Tibial nerve (tissue), 4 donors: ENCODE measurements at regions not wholly inside any gene's neighbourhood (a gene's known extent, or its start where the extent isn't known, plus 50 kb on each side); places are given as distances from the start of the nearest gene placed in this dataset.

Source experiments
- DNase-seq, 2 donors: peaks; one replicate each; pipeline ENCODE4 v3.0.0-alpha.2; 2019; ENCODE audit warnings: low spot score in 2 of 2
- H3K27ac ChIP-seq, 4 donors: fragments of 200-600 bp; sonication (generic) in 3 of 4; one replicate each; pipeline ENCODE4 v1.5.1; 2017 to 2019; ENCODE audit warnings: mild to moderate bottlenecking in 1 of 4
- H3K27me3 ChIP-seq, 2 donors: fragments of 200-600 bp; sonication (generic) in 1 of 2; one replicate each; pipeline versions ENCODE4 v1.5.1 to v1.6.0; 2017 to 2019
- H3K36me3 ChIP-seq, 3 donors: fragments of 200-600 bp; sonication (generic); one replicate each; pipeline ENCODE4 v1.5.1; 2018 to 2019
- H3K4me1 ChIP-seq, 4 donors: fragments of 200-600 bp; sonication (generic) in 3 of 4; one replicate each; pipeline ENCODE4 v1.5.1; 2017 to 2019
- H3K4me3 ChIP-seq, 4 donors: fragments of 200-600 bp; sonication (generic) in 3 of 4; one replicate each; pipeline ENCODE4 v1.5.1; 2017 to 2019; ENCODE audit warnings: mild to moderate bottlenecking in 1 of 4, moderate library complexity in 1 of 4
- H3K9me3 ChIP-seq, 4 donors: fragments of 200-600 bp; sonication (generic) in 3 of 4; one replicate each; pipeline ENCODE4 v1.5.1; 2017 to 2019
- EP300 ChIP-seq, 2 donors: sonication (generic); formaldehyde crosslinking; IDR thresholded peaks; one replicate each; pipeline ENCODE4 v1.6.1; 2017; ENCODE audit warnings: antibody characterized with exemption in 2 of 2, mild to moderate bottlenecking in 1 of 2
- POLR2A ChIP-seq, 2 donors: fragments of 450-650 bp; IDR thresholded peaks; one replicate each; pipeline ENCODE4 v1.6.1; 2017; ENCODE audit warnings: antibody characterized with exemption in 2 of 2, mild to moderate bottlenecking in 2 of 2, moderate library complexity in 2 of 2
- WGBS, 2 donors: methylation state at CpG; one replicate each; pipeline ENCODE4 v1.1.5; 2018; 5-methylcytosine and 5-hydroxymethylcytosine counted together
- TF ChIP-seq, protein P1 (sequence below), 5 experiments: fragments of 200-600 bp in 3 of 5; fragments of 450-650 bp in 2 of 5; sonication (generic) in 3 of 5; IDR thresholded peaks; one replicate each; pipeline ENCODE4 v1.5.1; 2016 to 2019; ENCODE audit warnings: antibody characterized with exemption in 5 of 5, mild to moderate bottlenecking in 3 of 5, moderate library complexity in 2 of 5

DNA sequence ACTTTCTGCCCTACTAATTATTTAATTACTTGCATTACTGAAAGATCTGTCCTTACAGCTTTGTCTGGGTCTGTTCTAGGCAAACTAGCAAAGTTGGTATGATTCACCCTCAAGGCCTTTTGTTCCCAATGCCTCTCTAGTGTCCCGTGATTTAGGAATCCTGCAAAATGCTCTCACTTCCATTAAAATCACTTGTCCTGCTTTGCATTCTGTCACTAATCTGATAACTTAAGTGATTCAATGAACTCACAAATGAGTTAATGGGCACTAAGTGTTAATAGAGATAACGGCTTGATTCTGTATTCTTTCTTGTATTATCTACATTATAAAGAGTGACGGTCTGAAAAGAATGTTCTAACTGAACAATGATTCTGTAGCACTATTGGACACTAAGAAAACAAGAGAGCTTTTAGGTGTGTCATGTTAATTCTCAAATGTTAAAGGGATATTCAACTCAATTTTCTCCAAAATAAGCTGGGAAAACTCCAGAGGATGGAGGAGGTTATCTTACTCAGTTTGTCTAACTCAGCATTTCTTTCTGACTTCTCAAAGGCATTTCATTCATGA lies 697.3 kb downstream of the CETN3 start:
- no peak for DNase-seq
- Histone ChIP-seq H3K36me3 (no peaks in the 10 kb centered on the region), H3K4me1 (no peaks in the 10 kb centered on the region), H3K9me3 (no peaks in the 10 kb centered on the region), H3K27ac (no peak overlapping the region), H3K4me3 (no peak overlapping the region), H3K27me3 (no peaks in the 10 kb centered on the region)
- TF ChIP-seq, protein P1, sequence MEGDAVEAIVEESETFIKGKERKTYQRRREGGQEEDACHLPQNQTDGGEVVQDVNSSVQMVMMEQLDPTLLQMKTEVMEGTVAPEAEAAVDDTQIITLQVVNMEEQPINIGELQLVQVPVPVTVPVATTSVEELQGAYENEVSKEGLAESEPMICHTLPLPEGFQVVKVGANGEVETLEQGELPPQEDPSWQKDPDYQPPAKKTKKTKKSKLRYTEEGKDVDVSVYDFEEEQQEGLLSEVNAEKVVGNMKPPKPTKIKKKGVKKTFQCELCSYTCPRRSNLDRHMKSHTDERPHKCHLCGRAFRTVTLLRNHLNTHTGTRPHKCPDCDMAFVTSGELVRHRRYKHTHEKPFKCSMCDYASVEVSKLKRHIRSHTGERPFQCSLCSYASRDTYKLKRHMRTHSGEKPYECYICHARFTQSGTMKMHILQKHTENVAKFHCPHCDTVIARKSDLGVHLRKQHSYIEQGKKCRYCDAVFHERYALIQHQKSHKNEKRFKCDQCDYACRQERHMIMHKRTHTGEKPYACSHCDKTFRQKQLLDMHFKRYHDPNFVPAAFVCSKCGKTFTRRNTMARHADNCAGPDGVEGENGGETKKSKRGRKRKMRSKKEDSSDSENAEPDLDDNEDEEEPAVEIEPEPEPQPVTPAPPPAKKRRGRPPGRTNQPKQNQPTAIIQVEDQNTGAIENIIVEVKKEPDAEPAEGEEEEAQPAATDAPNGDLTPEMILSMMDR (IDR thresholded peaks at IDR 0.05): no peak
- TF ChIP-seq POLR2A (IDR thresholded peaks at IDR 0.05) (no peak), EP300 (IDR thresholded peaks at IDR 0.05) (no peak)
- WGBS, 2 donors: 75 to 83% methylated on average over 3 of the region's 3 CpGs

DNA sequence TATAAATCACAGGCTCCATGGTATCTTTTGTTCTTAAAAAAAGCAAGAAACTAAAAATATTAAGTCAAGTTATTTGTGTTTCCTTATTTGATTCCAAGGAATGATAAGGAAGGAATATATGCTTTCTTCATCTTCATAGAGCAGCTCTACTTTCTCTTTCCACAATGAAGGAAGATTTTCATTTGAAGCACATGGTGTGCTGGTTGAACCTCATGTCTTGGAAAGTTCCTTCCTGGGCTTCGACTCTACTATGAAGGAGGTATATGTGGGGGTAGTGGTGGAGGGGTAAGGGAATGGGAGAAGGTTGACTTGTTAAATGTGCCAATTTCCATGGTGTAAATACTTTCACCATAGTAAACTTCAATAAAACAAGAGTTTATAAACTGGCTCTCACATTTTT lies 698.0 kb downstream of the CETN3 start:
- no peaks in the 10 kb centered on the region for H3K27me3 ChIP-seq
- H3K9me3 ChIP-seq: no peaks in the 10 kb centered on the region
- H3K27ac ChIP-seq: no peak overlapping the region
- DNase-seq: no peak
- no peaks in the 10 kb centered on the region for H3K36me3 ChIP-seq
- H3K4me3 ChIP-seq: no peak overlapping the region
- WGBS, 2 donors: 100% methylated on average over 1 of the region's 1 CpG
- TF ChIP-seq, protein P1 (IDR thresholded peaks at IDR 0.05): no peak
- no peak for TF ChIP-seq POLR2A (IDR thresholded peaks at IDR 0.05)
- TF ChIP-seq EP300 (IDR thresholded peaks at IDR 0.05): no peak
- H3K4me1 ChIP-seq: no peaks in the 10 kb centered on the region

DNA sequence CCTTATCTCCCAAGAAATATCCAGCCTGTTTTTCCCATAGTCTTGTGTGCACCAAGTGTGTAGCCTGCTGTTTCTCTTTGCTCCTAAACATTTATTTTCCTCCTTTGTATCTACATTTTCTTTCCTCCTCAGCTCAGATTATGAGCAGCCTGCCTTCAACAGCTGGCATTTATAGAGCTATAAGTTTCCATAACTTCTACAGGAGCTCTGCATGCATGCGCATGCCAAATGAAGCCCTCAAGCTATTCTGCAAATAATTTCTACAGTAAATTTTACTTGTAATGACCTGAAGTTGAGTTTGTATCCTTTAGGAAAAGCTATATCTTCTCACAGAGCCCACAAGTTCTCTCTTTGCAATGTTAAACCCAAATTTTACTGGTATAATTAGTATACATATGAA lies 699.5 kb downstream of the CETN3 start:
- TF ChIP-seq, protein P1 (IDR thresholded peaks at IDR 0.05): no peak
- TF ChIP-seq POLR2A (IDR thresholded peaks at IDR 0.05): no peak
- TF ChIP-seq EP300 (IDR thresholded peaks at IDR 0.05): no peak
- 96 to 100% methylated on average over 1 of the region's 1 CpG for WGBS, 2 donors
- H3K9me3 ChIP-seq: no peaks in the 10 kb centered on the region
- no peaks in the 10 kb centered on the region for H3K4me1 ChIP-seq
- H3K27ac ChIP-seq: no peak overlapping the region
- no peak overlapping the region for H3K4me3 ChIP-seq
- no peak for DNase-seq
- H3K27me3 ChIP-seq: no peaks in the 10 kb centered on the region
- no peaks in the 10 kb centered on the region for H3K36me3 ChIP-seq

DNA sequence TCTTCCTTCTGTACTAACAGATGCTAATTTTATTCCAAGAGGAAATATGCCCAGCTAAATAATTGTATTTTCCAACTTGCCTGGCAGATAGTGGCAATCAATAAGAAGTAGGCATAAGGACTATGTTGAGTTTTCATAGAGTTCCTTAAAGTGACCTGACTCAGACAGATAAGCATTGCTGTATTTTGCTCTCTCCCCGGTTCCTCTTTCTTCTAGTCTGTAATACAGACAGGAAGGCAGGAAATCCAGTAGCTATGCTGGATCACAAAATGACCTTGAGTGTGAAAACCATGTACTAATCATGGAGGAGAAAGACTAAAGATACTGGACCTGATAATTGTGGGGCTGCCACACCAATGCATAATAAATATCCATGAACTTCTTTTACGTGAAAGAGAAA lies 701.7 kb downstream of the CETN3 start:
- no peaks in the 10 kb centered on the region for H3K27me3 ChIP-seq
- WGBS, 2 donors: 62 to 74% methylated on average over 2 of the region's 2 CpGs
- no peak overlapping the region for H3K4me3 ChIP-seq
- H3K27ac ChIP-seq: no peak overlapping the region
- H3K9me3 ChIP-seq: no peaks in the 10 kb centered on the region
- H3K4me1 ChIP-seq: no peaks in the 10 kb centered on the region
- TF ChIP-seq POLR2A (IDR thresholded peaks at IDR 0.05) (no peak), EP300 (IDR thresholded peaks at IDR 0.05) (no peak)
- TF ChIP-seq, protein P1 (IDR thresholded peaks at IDR 0.05): no peak
- H3K36me3 ChIP-seq: no peaks in the 10 kb centered on the region
- DNase-seq: no peak

DNA sequence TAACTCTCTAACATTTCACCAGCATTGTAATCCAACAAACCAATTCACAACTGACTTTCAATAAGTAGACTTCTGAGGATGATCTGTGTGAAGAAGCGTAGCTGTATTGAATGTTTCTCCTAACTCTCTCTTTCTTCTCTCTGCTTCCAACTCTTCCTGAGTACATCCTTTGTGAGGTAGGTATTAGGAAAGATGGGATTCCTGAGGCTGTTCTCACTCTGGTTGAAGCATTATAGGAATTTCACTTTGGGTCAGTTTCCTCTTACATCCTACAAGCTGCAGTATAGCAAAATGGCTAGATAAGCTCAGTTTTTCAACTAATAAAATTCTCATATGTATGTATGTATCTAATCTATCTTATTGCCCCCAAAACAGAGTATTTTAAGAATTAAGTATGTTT lies 702.8 kb downstream of the CETN3 start:
- TF ChIP-seq POLR2A (IDR thresholded peaks at IDR 0.05) (no peak), EP300 (IDR thresholded peaks at IDR 0.05) (no peak)
- TF ChIP-seq, protein P1 (IDR thresholded peaks at IDR 0.05): no peak
- Histone ChIP-seq H3K27me3 (no peaks in the 10 kb centered on the region), H3K4me3 (no peak overlapping the region), H3K9me3 (no peaks in the 10 kb centered on the region), H3K4me1 (no peaks in the 10 kb centered on the region), H3K27ac (no peak overlapping the region), H3K36me3 (no peaks in the 10 kb centered on the region)
- WGBS, 2 donors: 93 to 97% methylated on average over 1 of the region's 1 CpG
- DNase-seq: no peak
